Vagina (tissue), 2 donors: ENCODE measurements at regions not wholly inside any gene's neighbourhood (a gene's known extent, or its start where the extent isn't known, plus 50 kb on each side); places are given as distances from the start of the nearest gene placed in this dataset.

Experiments used
- DNase-seq, 2 donors: peaks; one replicate each; pipeline ENCODE4 v3.0.0-alpha.2; 2017; ENCODE audit errors: extremely low spot score in 2 of 2
- H3K27ac ChIP-seq: fragments of 200-600 bp; sonication (generic); one replicate; pipeline ENCODE4 v1.5.1; 2019
- H3K27me3 ChIP-seq: fragments of 200-600 bp; sonication (generic); one replicate; pipeline ENCODE4 v1.5.1; 2019
- H3K36me3 ChIP-seq, 2 donors: fragments of 200-600 bp; sonication (generic); one replicate each; pipeline ENCODE4 v1.5.1; 2017 to 2019
- H3K4me1 ChIP-seq: fragments of 200-600 bp; sonication (generic); one replicate; pipeline ENCODE4 v1.5.1; 2019
- H3K4me3 ChIP-seq, 2 donors: fragments of 200-600 bp; sonication (generic); 1 replicate in 1 of 2; 2 replicates in 1 of 2; pipeline ENCODE4 v1.5.1; 2016 to 2019
- H3K9me3 ChIP-seq: fragments of 200-600 bp; sonication (generic); one replicate; pipeline ENCODE4 v1.5.1; 2019
- POLR2A ChIP-seq, 2 donors: fragments of 450-650 bp; IDR thresholded peaks; one replicate each; pipeline ENCODE4 v1.6.1; 2017; ENCODE audit warnings: antibody characterized with exemption in 2 of 2, mild to moderate bottlenecking in 2 of 2, moderate library complexity in 2 of 2
- POLR2AphosphoS5 ChIP-seq, 2 donors: sonication (generic); formaldehyde crosslinking; IDR thresholded peaks; one replicate each; pipeline ENCODE4 v1.9.0; 2017; ENCODE audit warnings: antibody characterized with exemption in 2 of 2, mild to moderate bottlenecking in 2 of 2, low read depth in 1 of 2; ENCODE audit not compliant: insufficient read depth in 1 of 2
- intact Hi-C: fragments of 100-400 bp; cut with DNase I; formaldehyde crosslinking; loops from one replicate; pipeline ENCODE4 v1.15.1; 2023
- TF ChIP-seq, protein P1 (sequence below), 3 experiments: fragments of 450-650 bp in 2 of 3; fragments of 200-600 bp in 1 of 3; sonication (generic) in 1 of 3; IDR thresholded peaks; one replicate each; pipeline ENCODE4 v1.5.1; 2017 to 2019; ENCODE audit warnings: antibody characterized with exemption in 3 of 3, mild to moderate bottlenecking in 2 of 3, moderate library complexity in 2 of 3

GRCh38 chr5:114839360-114839759 is 330.3 kb downstream of the TRIM36 start:
- no peak overlapping the region for H3K27ac ChIP-seq

GRCh38 chr5:114838937-114839336 is 330.8 kb downstream of the TRIM36 start:
- Histone ChIP-seq H3K27ac (no peak overlapping the region), H3K27me3 (no peaks in the 10 kb centered on the region), H3K9me3 (no peaks in the 10 kb centered on the region), H3K4me1 (no peaks in the 10 kb centered on the region), H3K36me3 (no peaks in the 10 kb centered on the region), H3K4me3 (no peak overlapping the region)
- no peak for TF ChIP-seq POLR2AphosphoS5 (IDR thresholded peaks at IDR 0.05; ENCODE audit: insufficient read depth in 1 of 2, low read depth in 1 of 2)
- TF ChIP-seq, protein P1, sequence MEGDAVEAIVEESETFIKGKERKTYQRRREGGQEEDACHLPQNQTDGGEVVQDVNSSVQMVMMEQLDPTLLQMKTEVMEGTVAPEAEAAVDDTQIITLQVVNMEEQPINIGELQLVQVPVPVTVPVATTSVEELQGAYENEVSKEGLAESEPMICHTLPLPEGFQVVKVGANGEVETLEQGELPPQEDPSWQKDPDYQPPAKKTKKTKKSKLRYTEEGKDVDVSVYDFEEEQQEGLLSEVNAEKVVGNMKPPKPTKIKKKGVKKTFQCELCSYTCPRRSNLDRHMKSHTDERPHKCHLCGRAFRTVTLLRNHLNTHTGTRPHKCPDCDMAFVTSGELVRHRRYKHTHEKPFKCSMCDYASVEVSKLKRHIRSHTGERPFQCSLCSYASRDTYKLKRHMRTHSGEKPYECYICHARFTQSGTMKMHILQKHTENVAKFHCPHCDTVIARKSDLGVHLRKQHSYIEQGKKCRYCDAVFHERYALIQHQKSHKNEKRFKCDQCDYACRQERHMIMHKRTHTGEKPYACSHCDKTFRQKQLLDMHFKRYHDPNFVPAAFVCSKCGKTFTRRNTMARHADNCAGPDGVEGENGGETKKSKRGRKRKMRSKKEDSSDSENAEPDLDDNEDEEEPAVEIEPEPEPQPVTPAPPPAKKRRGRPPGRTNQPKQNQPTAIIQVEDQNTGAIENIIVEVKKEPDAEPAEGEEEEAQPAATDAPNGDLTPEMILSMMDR (IDR thresholded peaks at IDR 0.05): no peak
- no peak for TF ChIP-seq POLR2A (IDR thresholded peaks at IDR 0.05)
- intact Hi-C loops: no loop called here
- no peak for DNase-seq

More at GRCh38 chr5:114839360-114839759, 330.3 kb downstream of the TRIM36 start:
- DNase-seq: no peak
- intact Hi-C loops: no loop called here
- Histone ChIP-seq H3K36me3 (no peaks in the 10 kb centered on the region), H3K4me1 (no peaks in the 10 kb centered on the region), H3K9me3 (no peaks in the 10 kb centered on the region), H3K27me3 (no peaks in the 10 kb centered on the region), H3K4me3 (no peak overlapping the region)
- TF ChIP-seq POLR2AphosphoS5 (IDR thresholded peaks at IDR 0.05; ENCODE audit: insufficient read depth in 1 of 2, low read depth in 1 of 2): no peak
- TF ChIP-seq, protein P1 (IDR thresholded peaks at IDR 0.05): no peak

GRCh38 chr5:114830114-114830513 is 339.6 kb downstream of the TRIM36 start:
- Histone ChIP-seq H3K36me3 (no peaks in the 10 kb centered on the region), H3K9me3 (no peaks in the 10 kb centered on the region), H3K27me3 (no peaks in the 10 kb centered on the region), H3K4me1 (no peaks in the 10 kb centered on the region), H3K27ac (no peak overlapping the region), H3K4me3 (no peak overlapping the region)
- no peak for DNase-seq
- intact Hi-C loops: no loop called here
- TF ChIP-seq, protein P1 (IDR thresholded peaks at IDR 0.05): no peak
- no peak for TF ChIP-seq POLR2A (IDR thresholded peaks at IDR 0.05)
- TF ChIP-seq POLR2AphosphoS5 (IDR thresholded peaks at IDR 0.05; ENCODE audit: insufficient read depth in 1 of 2, low read depth in 1 of 2): no peak

- H3K27me3 ChIP-seq: no peaks in the 10 kb centered on the region
- no peaks in the 10 kb centered on the region for H3K9me3 ChIP-seq
- no peak overlapping the region for H3K27ac ChIP-seq
- H3K4me1 ChIP-seq: no peaks in the 10 kb centered on the region
- no peak for TF ChIP-seq POLR2AphosphoS5 (IDR thresholded peaks at IDR 0.05; ENCODE audit: insufficient read depth in 1 of 2, low read depth in 1 of 2)
- no peak for TF ChIP-seq POLR2A (IDR thresholded peaks at IDR 0.05)
- TF ChIP-seq, protein P1 (IDR thresholded peaks at IDR 0.05): no peak
- no peaks in the 10 kb centered on the region for H3K36me3 ChIP-seq
- no peak for DNase-seq
- intact Hi-C loops: no loop called here
- H3K4me3 ChIP-seq: no peak overlapping the region
Observed at GRCh38 chr5:114822863-114823262, 346.8 kb downstream of the TRIM36 start.

GRCh38 chr5:114822436-114822835 is 347.3 kb downstream of the TRIM36 start:
- TF ChIP-seq POLR2A (IDR thresholded peaks at IDR 0.05): no peak
- TF ChIP-seq, protein P1 (IDR thresholded peaks at IDR 0.05): no peak
- no peak for TF ChIP-seq POLR2AphosphoS5 (IDR thresholded peaks at IDR 0.05; ENCODE audit: insufficient read depth in 1 of 2, low read depth in 1 of 2)
- no peak overlapping the region for H3K4me3 ChIP-seq
- H3K27me3 ChIP-seq: no peaks in the 10 kb centered on the region
- intact Hi-C loops: no loop called here
- H3K27ac ChIP-seq: no peak overlapping the region
- no peaks in the 10 kb centered on the region for H3K36me3 ChIP-seq
- H3K4me1 ChIP-seq: no peaks in the 10 kb centered on the region
- no peaks in the 10 kb centered on the region for H3K9me3 ChIP-seq
- DNase-seq: no peak
